C4-2B (cell line): ENCODE measurements at regions not wholly inside any gene's neighbourhood (a gene's known extent, or its start where the extent isn't known, plus 50 kb on each side); places are given as distances from the start of the nearest gene placed in this dataset.

Experiments
- H3K27ac ChIP-seq: fragments of 450-650 bp; 2 replicates; pipeline ENCODE4 v1.5.1; 2017
- CTCF ChIP-seq: fragments of 450-650 bp; conservative IDR thresholded peaks from 2 replicates; pipeline ENCODE4 v1.5.1; 2017; ENCODE audit warnings: mild to moderate bottlenecking
- ZFX ChIP-seq: fragments of 450-650 bp; IDR thresholded peaks from 2 replicates; pipeline ENCODE4 v1.6.1; 2017

DNA sequence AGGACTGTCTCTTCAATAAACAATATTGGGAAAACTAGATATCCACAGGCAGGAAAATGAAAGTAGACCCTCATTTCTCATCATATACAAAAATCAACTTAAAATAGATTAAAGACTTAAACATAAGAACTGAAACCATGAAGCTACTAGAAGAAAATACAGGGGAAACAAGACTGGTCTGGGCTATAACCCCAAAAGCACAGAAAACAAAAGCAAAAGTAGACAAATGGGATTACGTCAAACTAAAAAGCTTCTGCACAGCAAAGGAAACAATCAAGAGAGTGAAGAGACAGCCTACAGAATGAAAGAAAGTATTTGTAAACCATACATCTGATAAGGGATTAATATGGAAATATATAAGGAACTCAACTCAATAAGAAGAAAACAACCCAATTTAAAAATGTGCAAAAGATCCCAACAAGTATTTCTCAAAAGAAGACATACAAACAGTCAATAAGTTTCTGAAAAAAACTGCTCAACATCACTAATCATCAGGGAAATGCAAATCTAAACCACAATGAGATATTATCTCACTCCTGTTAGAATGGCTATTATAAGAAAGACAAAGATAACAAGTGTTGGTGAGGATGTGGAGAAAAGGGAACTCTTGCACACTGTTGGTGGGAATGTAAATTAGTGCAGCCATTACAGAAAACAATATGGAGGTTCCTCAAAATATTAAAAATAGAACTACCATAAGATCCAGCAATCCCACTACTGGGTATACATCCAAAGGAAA is 325.3 kb upstream of the RASGEF1B start:
- H3K27ac ChIP-seq, result no peak overlapping the region
- TF ChIP-seq ZFX (no peak), CTCF (no peak)

DNA sequence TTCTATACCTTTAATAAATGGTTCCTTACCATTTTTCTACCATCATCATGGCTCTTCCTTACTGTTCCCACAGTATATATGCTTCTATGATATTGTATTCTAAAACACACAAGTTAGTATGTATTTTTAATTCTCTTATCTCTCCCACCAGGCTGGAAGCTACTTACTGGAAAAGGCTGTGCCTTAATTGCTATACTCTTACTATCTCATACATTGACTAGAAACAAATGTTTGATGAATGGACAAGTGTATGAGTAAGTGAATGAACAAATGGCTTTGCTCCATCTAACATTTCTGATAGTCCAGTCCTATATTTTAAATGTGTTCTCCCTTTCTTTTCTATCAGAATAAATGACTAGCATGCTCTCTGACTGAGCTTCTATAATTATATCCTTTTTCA is 320.8 kb upstream of the RASGEF1B start:
- H3K27ac ChIP-seq, result no peak overlapping the region
- TF ChIP-seq ZFX, result no peak
- TF ChIP-seq CTCF, result no peak

- H3K27ac ChIP-seq, result no peak overlapping the region
- TF ChIP-seq CTCF (no peak), ZFX (no peak)
These were observed 318.8 kb upstream of the RASGEF1B start for GRCh38 chr4:81790477-81790876.

DNA sequence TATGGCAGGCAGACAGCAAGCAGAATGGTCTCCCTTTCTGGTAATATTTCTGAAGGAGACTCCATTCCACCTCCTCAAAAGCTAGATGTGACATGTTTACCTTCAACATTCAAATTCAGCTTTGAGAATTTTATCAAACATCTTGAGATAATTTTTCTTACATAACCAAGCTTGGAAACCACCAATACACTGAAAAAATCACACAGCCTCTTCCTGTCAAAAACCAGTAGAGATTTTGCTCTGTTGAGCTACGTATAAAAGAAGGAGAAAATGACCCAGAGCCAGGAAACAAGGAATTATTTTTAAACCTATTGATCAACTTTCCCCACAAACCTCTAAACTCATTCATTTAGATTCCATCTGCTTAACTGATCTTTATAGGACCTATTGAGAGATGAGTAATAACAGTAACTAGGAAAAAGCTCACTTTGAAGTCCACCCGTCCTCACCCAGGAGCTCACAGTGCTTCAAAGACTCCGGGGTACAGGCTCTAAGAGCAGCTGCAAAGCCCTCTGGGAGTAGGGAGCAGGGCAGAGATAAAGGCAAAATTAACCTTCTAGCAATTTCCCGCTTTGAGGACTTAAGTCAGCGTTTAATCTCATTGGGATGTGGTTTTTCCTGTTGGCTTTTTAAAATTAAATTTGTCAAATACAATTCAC is 318.2 kb upstream of the RASGEF1B start:
- H3K27ac ChIP-seq, result no peak overlapping the region
- TF ChIP-seq CTCF (no peak), ZFX (no peak)

- no peak for TF ChIP-seq CTCF
- no peak overlapping the region for H3K27ac ChIP-seq
These were observed 317.5 kb upstream of the RASGEF1B start for GRCh38 chr4:81789158-81789557.

DNA sequence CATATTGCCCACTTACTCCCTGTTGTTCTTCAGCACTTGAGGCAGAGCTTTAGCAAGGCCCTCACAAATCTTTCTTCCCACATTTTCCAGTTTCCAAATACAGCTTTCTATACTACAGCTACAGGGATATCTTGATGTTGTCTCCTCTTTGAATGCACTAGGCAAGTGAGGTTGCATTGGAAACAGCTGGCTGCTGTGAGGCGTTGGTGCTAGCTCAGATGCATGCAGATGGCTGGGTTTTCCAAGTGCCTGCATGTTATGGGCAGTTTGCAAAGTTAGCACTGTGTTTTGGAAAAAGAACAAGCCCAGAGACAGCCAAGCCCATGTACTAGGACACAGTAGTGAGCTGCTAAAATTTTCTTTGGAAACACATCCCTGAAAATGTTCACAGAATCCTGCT is 315.1 kb upstream of the RASGEF1B start:
- no peak for TF ChIP-seq CTCF
- TF ChIP-seq ZFX, result no peak
- no peak overlapping the region for H3K27ac ChIP-seq

DNA sequence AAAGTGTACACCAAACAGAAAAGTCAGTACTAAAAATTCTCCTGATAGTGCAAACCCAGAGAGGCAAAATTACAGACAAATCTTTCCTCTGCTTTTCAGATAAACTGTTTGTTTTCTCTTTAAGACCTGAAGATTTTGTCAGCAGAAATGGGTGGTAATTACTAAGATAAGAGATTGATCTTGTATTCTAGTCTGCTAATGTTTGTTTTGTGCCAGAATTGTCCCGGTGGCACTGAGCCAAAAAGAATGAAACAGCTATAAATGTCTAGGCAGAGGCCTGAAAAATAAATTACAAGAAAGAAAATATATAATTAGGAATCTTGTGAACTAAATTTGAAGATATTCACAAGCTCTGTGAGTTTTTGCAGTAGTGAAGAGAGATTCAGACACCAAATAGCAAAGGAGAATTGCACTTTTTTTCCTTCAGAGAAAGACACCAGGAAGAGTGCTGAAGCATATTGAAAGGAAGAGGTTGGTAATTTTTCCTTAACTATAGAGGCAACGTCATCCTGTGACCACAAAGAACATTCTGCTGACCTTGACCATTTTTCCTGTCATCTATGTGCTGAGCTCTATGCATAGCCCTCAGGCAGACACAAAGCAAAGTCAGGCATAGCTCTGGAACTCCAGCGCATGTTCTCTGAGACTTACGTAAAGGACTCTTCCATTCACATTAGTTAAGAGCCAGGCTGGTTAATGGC is 314.5 kb upstream of the RASGEF1B start:
- H3K27ac ChIP-seq, result no peak overlapping the region
- TF ChIP-seq ZFX (no peak), CTCF (no peak)
